K562 (cell line): ENCODE measurements at regions not wholly inside any gene's neighbourhood (a gene's known extent, or its start where the extent isn't known, plus 50 kb on each side); places are given as distances from the start of the nearest gene placed in this dataset.

Experiments
- ATAC-seq: fragments of 200-7000 bp; cut with Tn5 transposase; 3 replicates; pipeline ENCODE4 v1.9.1; 2020; ENCODE audit warnings: moderate library complexity
- BruUV-seq: library from RNA; stranded (reverse); fragments of 400-500 nt; replicated peaks from 2 replicates; lab custom pipeline; 2021; lab: Mats Ljungman, UMichigan
- CTCF ChIA-PET: fragments of 300-600 bp; formaldehyde crosslinking; extraction: SDS; loops from one replicate; lab custom pipeline; 2021; ENCODE audit warnings: low intra/inter-chr PET ratio; lab: Yijun Ruan, JAX
- POLR2A ChIA-PET: fragments of 300-600, 350-650 bp; sonication (Branson Sonifier 250); formaldehyde crosslinking; extraction: SDS; loops from one replicate; lab custom pipeline; 2021; ENCODE audit warnings: antibody characterized with exemption, inconsistent platforms; lab: Yijun Ruan, JAX
- DNase-seq, 4 experiments: peaks; one replicate each; pipeline versions ENCODE4 v3.0.0 to v3.0.0-alpha.2; 2011 to 2018; ENCODE audit warnings: low spot score in 3 of 4, mixed read lengths in 3 of 4; ENCODE audit errors: extremely low read depth in 1 of 4
- FAIRE-seq: peaks from 2 replicates; lab custom pipeline; 2011; peaks lifted over from hg19 to GRCh38; lab: Jason Lieb, UNC
- H2AFZ ChIP-seq: 2 replicates; pipeline ENCODE4 v1.6.0; 2011; ENCODE audit warnings: low read depth, low read length, control low read depth, inconsistent platforms
- H3K27ac ChIP-seq: fragments of 200-600 bp; 3 replicates; pipeline ENCODE4 v1.8.0; 2011; ENCODE audit warnings: low read depth, mild to moderate bottlenecking, control low read depth, inconsistent platforms, low read length, moderate library complexity, mixed read lengths; ENCODE audit errors: extremely low read depth
- H3K27me3 ChIP-seq, 2 experiments: fragments of 300-600 bp in 1 of 2; 2 replicates in 1 of 2; 3 replicates in 1 of 2; pipeline versions ENCODE4 v1.6.0 to v1.8.0; 2011; ENCODE audit warnings: inconsistent platforms in 2 of 2, low read length in 2 of 2, mild to moderate bottlenecking in 1 of 2, mixed read lengths in 1 of 2, moderate library complexity in 1 of 2; ENCODE audit not compliant: control insufficient read depth in 2 of 2, insufficient read depth in 2 of 2
- H3K36me3 ChIP-seq: fragments of 300-600 bp; 3 replicates; pipeline ENCODE4 v1.8.0; 2011; ENCODE audit warnings: mild to moderate bottlenecking, low read length, inconsistent platforms; ENCODE audit not compliant: control insufficient read depth, insufficient read depth
- H3K4me1 ChIP-seq, 2 experiments: fragments of 200-600 bp in 1 of 2; replicated peaks in 1 of 2; 2 replicates in 1 of 2; 3 replicates in 1 of 2; pipeline versions ENCODE4 v1.5.1 to v1.8.0; 2011; ENCODE audit warnings: inconsistent platforms in 2 of 2, low read length in 2 of 2, mild to moderate bottlenecking in 1 of 2, mixed read lengths in 1 of 2, moderate library complexity in 1 of 2; ENCODE audit not compliant: control insufficient read depth in 2 of 2, insufficient read depth in 2 of 2
- H3K4me2 ChIP-seq: 2 replicates; pipeline ENCODE4 v1.6.1; 2011; ENCODE audit warnings: low read length, control low read depth, inconsistent platforms, mixed read lengths; ENCODE audit not compliant: insufficient read depth
- H3K4me3 ChIP-seq: fragments of 200-600 bp; sonication (generic), shearing (Covaris generic); 2 replicates; pipeline ENCODE4 v1.5.1; 2016; ENCODE audit warnings: control low read depth, inconsistent platforms
- H3K79me2 ChIP-seq: fragments of 200-600 bp; 3 replicates; pipeline ENCODE4 v1.8.0; 2011; ENCODE audit warnings: low read length, inconsistent platforms; ENCODE audit not compliant: control insufficient read depth, insufficient read depth
- H3K9ac ChIP-seq, 2 experiments: 2 replicates each; pipeline versions ENCODE4 v1.6.0 to v1.6.1; 2011; ENCODE audit warnings: low read depth in 2 of 2, low read length in 2 of 2, control low read depth in 1 of 2, inconsistent platforms in 1 of 2, mild to moderate bottlenecking in 1 of 2, mixed read lengths in 1 of 2; ENCODE audit not compliant: insufficient read depth in 1 of 2
- H3K9me1 ChIP-seq: one replicate; pipeline ENCODE4 v1.6.0; 2011; ENCODE audit warnings: inconsistent platforms, mild to moderate bottlenecking, low read length, moderate library complexity; ENCODE audit not compliant: control insufficient read depth, insufficient read depth
- H3K9me3 ChIP-seq: replicated peaks from 2 replicates; pipeline ENCODE4 v1.5.1; 2011; ENCODE audit warnings: low read depth, low read length, inconsistent platforms; ENCODE audit not compliant: control insufficient read depth, insufficient read depth
- H4K20me1 ChIP-seq: replicated peaks from 2 replicates; pipeline ENCODE4 v1.6.1; 2011; ENCODE audit warnings: low read length, inconsistent platforms, mixed read lengths; ENCODE audit not compliant: control insufficient read depth, insufficient read depth
- ETV6 ChIP-seq, 3 experiments: fragments of 150-350 bp in 1 of 3; sonication (generic) in 1 of 3; formaldehyde crosslinking in 1 of 3; IDR thresholded peaks; 2 replicates each; pipeline versions ENCODE4 v1.6.1 to v1.8.0; 2014 to 2022; ENCODE audit warnings: borderline replicate concordance in 2 of 3, low read depth in 2 of 3, antibody characterized with exemption in 1 of 3, low read length in 1 of 3, mild to moderate bottlenecking in 1 of 3, missing genetic modification reagents in 1 of 3
- KHSRP ChIP-seq: fragments of 450-650 bp; IDR thresholded peaks from 2 replicates; pipeline ENCODE4 v1.6.1; 2017
- POLR3A ChIP-seq: IDR thresholded peaks from 2 replicates; pipeline ENCODE4 v1.6.1; 2011; ENCODE audit warnings: borderline replicate concordance, mild to moderate bottlenecking, moderate library complexity; ENCODE audit not compliant: insufficient read length, insufficient read depth; ENCODE audit errors: extremely low read depth
- PRMT5 ChIP-seq: sonication (generic); formaldehyde crosslinking; IDR thresholded peaks from 2 replicates; pipeline ENCODE4 v1.5.0; 2020; ENCODE audit warnings: missing genetic modification reagents
- ZBTB7A ChIP-seq: IDR thresholded peaks from 2 replicates; pipeline ENCODE4 v1.6.1; 2011; ENCODE audit warnings: low read depth, mild to moderate bottlenecking, low read length, moderate library complexity, borderline replicate concordance; ENCODE audit not compliant: control insufficient read depth
- ZC3H4 ChIP-seq: sonication (generic); formaldehyde crosslinking; IDR thresholded peaks from 2 replicates; pipeline ENCODE4 v1.9.0; 2021; ENCODE audit warnings: missing genetic modification reagents, borderline replicate concordance
- WGBS: fragments of 100-300 bp; shearing (Covaris generic); methylation state at CpG from one replicate; pipeline ENCODE4 v1.1.6; 2016; ENCODE audit warnings: low coverage, mixed read lengths; ENCODE audit not compliant: insufficient coverage; ENCODE audit errors: missing lambda C conversion rate; 5-methylcytosine and 5-hydroxymethylcytosine counted together
- in situ Hi-C: fragments of 300-500 bp; cut with MboI; formaldehyde crosslinking; loops from 4 replicates; pipeline ENCODE4 v1.15.0; 2018; ENCODE audit warnings: inconsistent platforms, mixed read lengths
- intact Hi-C: fragments of 100-400 bp; cut with micrococcal nuclease; formaldehyde crosslinking; loops from 2 replicates; pipeline ENCODE4 v1.14.2; 2022
- TF ChIP-seq, protein P1 (sequence below): fragments of 250-450 bp; sonication (Bioruptor Pico); IDR thresholded peaks from 2 replicates; pipeline ENCODE4 v1.8.0; 2022; ENCODE audit warnings: inconsistent platforms, mild to moderate bottlenecking, moderate library complexity, borderline replicate concordance

DNA sequence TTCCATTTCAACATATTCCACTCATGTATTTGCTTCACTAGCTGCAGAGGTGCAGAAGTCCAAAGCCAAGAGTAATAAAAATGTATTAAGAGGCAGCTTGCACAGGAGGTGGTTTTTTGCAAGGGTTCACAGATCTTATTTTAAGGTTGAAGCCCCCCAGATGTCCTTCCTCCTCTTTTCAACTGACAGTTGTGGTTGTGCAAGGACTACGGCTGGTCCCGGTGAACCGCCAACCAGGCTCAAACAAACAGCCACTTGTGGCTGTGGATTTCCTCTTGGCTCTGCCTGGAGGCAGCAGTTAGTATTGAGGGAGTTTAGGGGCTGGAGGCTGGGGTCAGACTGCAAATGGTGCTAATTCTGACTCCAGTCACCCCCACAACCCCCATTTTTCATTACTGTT is 240.7 kb upstream of the TBC1D5 start:
- H3K9me1 ChIP-seq = no peaks in the 10 kb centered on the region
- intact Hi-C loops = no loop called here
- 3% methylated on average over 3 of the region's 3 CpGs for WGBS
- no peak overlapping the region for H3K4me2 ChIP-seq
- H2AFZ ChIP-seq = no peak overlapping the region
- H3K36me3 ChIP-seq = no peaks in the 10 kb centered on the region
- no peak overlapping the region for H3K9ac ChIP-seq
- in situ Hi-C loops = no loop called here
- no TSS peak for BruUV-seq
- no peaks in the 10 kb centered on the region for H3K9me3 ChIP-seq
- ChIA-PET POLR2A (no interaction called here), CTCF (no interaction called here)
- H3K4me3 ChIP-seq = no peak overlapping the region
- FAIRE-seq = no peak
- no peaks in the 10 kb centered on the region for H3K79me2 ChIP-seq
- ATAC-seq = no peak
- no peak for DNase-seq
- 0 out of 2 replicates have a peak, but pooled peaks cover 8% of the 10 kb centered on the region for H4K20me1 ChIP-seq
- peaks cover 0 to 3% of the 10 kb centered on the region in 2 experiments; a peak in 2 of 5 replicates for H3K27me3 ChIP-seq
- H3K27ac ChIP-seq = no peak overlapping the region
- TF ChIP-seq ETV6 (IDR thresholded peaks at IDR 0.05; ENCODE audit: borderline replicate concordance in 1 of 2, low read depth in 2 of 2, low read length in 1 of 2) (no peak), ETV6 (CRISPR knock-in tag; IDR thresholded peaks at IDR 0.05; ENCODE audit: borderline replicate concordance) (no peak), POLR3A (no peak), KHSRP (no peak), ZC3H4 (CRISPR knock-in tag) (no peak), ZBTB7A (no peak), PRMT5 (CRISPR knock-in tag) (no peak)
- TF ChIP-seq, protein P1, sequence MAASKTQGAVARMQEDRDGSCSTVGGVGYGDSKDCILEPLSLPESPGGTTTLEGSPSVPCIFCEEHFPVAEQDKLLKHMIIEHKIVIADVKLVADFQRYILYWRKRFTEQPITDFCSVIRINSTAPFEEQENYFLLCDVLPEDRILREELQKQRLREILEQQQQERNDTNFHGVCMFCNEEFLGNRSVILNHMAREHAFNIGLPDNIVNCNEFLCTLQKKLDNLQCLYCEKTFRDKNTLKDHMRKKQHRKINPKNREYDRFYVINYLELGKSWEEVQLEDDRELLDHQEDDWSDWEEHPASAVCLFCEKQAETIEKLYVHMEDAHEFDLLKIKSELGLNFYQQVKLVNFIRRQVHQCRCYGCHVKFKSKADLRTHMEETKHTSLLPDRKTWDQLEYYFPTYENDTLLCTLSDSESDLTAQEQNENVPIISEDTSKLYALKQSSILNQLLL = no peak
- TF ChIP-seq, all 486 proteins: peak for 0
- no peaks in the 10 kb centered on the region for H3K4me1 ChIP-seq
